ENCODE measurements at regions not wholly inside any gene's neighbourhood (a gene's known extent, or its start where the extent isn't known, plus 50 kb on each side); places are given as distances from the start of the nearest gene placed in this dataset.
A peak's percentile ranks its signal among the peaks of the same experiment; 100 is the strongest.

- Mint-ChIP-seq H3K4me3 (no peak overlapping the region), H3K27me3 (ENCODE audit: low read depth) (no peaks in the 10 kb centered on the region), H3K4me1 (ENCODE audit: low read depth) (no peaks in the 10 kb centered on the region), H3K36me3 (ENCODE audit: insufficient read depth in 2 of 2) (no peaks in the 10 kb centered on the region), H3K9me3 (peaks cover 0 to 2% of the 10 kb centered on the region in 2 donors), H3K27ac (no peak overlapping the region)
- ATAC-seq (replicated peaks in 1 of 2) (no peak), DNase-seq (no peak)
Measured at GRCh38 chr4:151841107-151841506, 80.3 kb upstream of the GATB start.

GRCh38 chr4:151835467-151835866, 74.7 kb upstream of the GATB start:
- peaks cover 0 to 2% of the 10 kb centered on the region in 2 donors for H3K9me3 Mint-ChIP-seq
- H3K27me3 Mint-ChIP-seq (ENCODE audit: low read depth) = no peaks in the 10 kb centered on the region
- DNase-seq = no peak
- ATAC-seq (replicated peaks in 1 of 2) = peak in 1 of 2 donors; percentile 45
- no peak overlapping the region for H3K4me3 Mint-ChIP-seq
- H3K36me3 Mint-ChIP-seq (ENCODE audit: insufficient read depth in 2 of 2) = no peaks in the 10 kb centered on the region
- no peak overlapping the region for H3K27ac Mint-ChIP-seq
- H3K4me1 Mint-ChIP-seq (ENCODE audit: low read depth) = peaks cover 29% of the 10 kb centered on the region

GRCh38 chr4:151833174-151833573, 72.4 kb upstream of the GATB start:
- DNase-seq (peak in 1 of 2 donors; percentile 5), ATAC-seq (replicated peaks in 1 of 2) (peak; percentile 89 to 92)
- peaks cover 0 to 2% of the 10 kb centered on the region in 2 donors for H3K9me3 Mint-ChIP-seq
- peaks cover 29% of the 10 kb centered on the region for H3K4me1 Mint-ChIP-seq (ENCODE audit: low read depth)
- no peaks in the 10 kb centered on the region for H3K27me3 Mint-ChIP-seq (ENCODE audit: low read depth)
- H3K4me3 Mint-ChIP-seq = peak overlapping the region in 1 of 2 donors; percentile 48
- H3K36me3 Mint-ChIP-seq (ENCODE audit: insufficient read depth in 2 of 2) = no peaks in the 10 kb centered on the region
- peak overlapping the region; percentile 82 for H3K27ac Mint-ChIP-seq

GRCh38 chr4:151831526-151831925, 70.7 kb upstream of the GATB start:
- H3K9me3 Mint-ChIP-seq = no peaks in the 10 kb centered on the region
- ATAC-seq (replicated peaks in 1 of 2) (no peak), DNase-seq (no peak)
- H3K27me3 Mint-ChIP-seq (ENCODE audit: low read depth) = no peaks in the 10 kb centered on the region
- no peaks in the 10 kb centered on the region for H3K36me3 Mint-ChIP-seq (ENCODE audit: insufficient read depth in 2 of 2)
- H3K4me1 Mint-ChIP-seq (ENCODE audit: low read depth) = peaks cover 29% of the 10 kb centered on the region
- no peak overlapping the region for H3K27ac Mint-ChIP-seq
- no peak overlapping the region for H3K4me3 Mint-ChIP-seq

- DNase-seq (no peak), ATAC-seq (replicated peaks in 1 of 2) (no peak)
- no peaks in the 10 kb centered on the region for H3K36me3 Mint-ChIP-seq (ENCODE audit: insufficient read depth in 2 of 2)
Measured at GRCh38 chr4:151830168-151830567, 69.4 kb upstream of the GATB start.

GRCh38 chr4:151829309-151829708, 68.5 kb upstream of the GATB start:
- Mint-ChIP-seq H3K27ac (no peak overlapping the region), H3K9me3 (no peaks in the 10 kb centered on the region), H3K4me1 (ENCODE audit: low read depth) (peaks cover 15% of the 10 kb centered on the region), H3K4me3 (no peak overlapping the region), H3K27me3 (ENCODE audit: low read depth) (no peaks in the 10 kb centered on the region), H3K36me3 (ENCODE audit: insufficient read depth in 2 of 2) (no peaks in the 10 kb centered on the region)
- no peak for ATAC-seq (replicated peaks in 1 of 2)
- no peak for DNase-seq

More at GRCh38 chr4:151830168-151830567, 69.4 kb upstream of the GATB start:
- Mint-ChIP-seq H3K27me3 (ENCODE audit: low read depth) (no peaks in the 10 kb centered on the region), H3K4me3 (no peak overlapping the region), H3K27ac (no peak overlapping the region), H3K4me1 (ENCODE audit: low read depth) (peaks cover 19% of the 10 kb centered on the region), H3K9me3 (no peaks in the 10 kb centered on the region)

- Mint-ChIP-seq H3K4me3 (no peak overlapping the region), H3K4me1 (ENCODE audit: low read depth) (no peaks in the 10 kb centered on the region), H3K27me3 (ENCODE audit: low read depth) (peaks cover 10% of the 10 kb centered on the region), H3K36me3 (ENCODE audit: insufficient read depth in 2 of 2) (no peaks in the 10 kb centered on the region), H3K27ac (no peak overlapping the region), H3K9me3 (no peaks in the 10 kb centered on the region)
- DNase-seq (no peak), ATAC-seq (replicated peaks in 1 of 2) (no peak)
Measured at GRCh38 chr4:151824656-151825055, 63.8 kb upstream of the GATB start.

GRCh38 chr4:151822331-151822730, 61.5 kb upstream of the GATB start:
- H3K9me3 Mint-ChIP-seq = no peaks in the 10 kb centered on the region
- H3K27ac Mint-ChIP-seq = no peak overlapping the region
- H3K36me3 Mint-ChIP-seq (ENCODE audit: insufficient read depth in 2 of 2) = peaks cover 0 to 2% of the 10 kb centered on the region in 2 donors
- no peak for ATAC-seq (replicated peaks in 1 of 2)
- H3K4me1 Mint-ChIP-seq (ENCODE audit: low read depth) = no peaks in the 10 kb centered on the region
- DNase-seq = no peak
- peaks cover 10% of the 10 kb centered on the region for H3K27me3 Mint-ChIP-seq (ENCODE audit: low read depth)
- no peak overlapping the region for H3K4me3 Mint-ChIP-seq

- ATAC-seq (replicated peaks in 1 of 2) = no peak
- no peak for DNase-seq
- Mint-ChIP-seq H3K9me3 (no peaks in the 10 kb centered on the region), H3K27me3 (ENCODE audit: low read depth) (peaks cover 10% of the 10 kb centered on the region), H3K36me3 (ENCODE audit: insufficient read depth in 2 of 2) (peaks cover 0 to 5% of the 10 kb centered on the region in 2 donors), H3K4me1 (ENCODE audit: low read depth) (no peaks in the 10 kb centered on the region), H3K27ac (no peak overlapping the region), H3K4me3 (no peak overlapping the region)
Measured at GRCh38 chr4:151820004-151820403, 59.2 kb upstream of the GATB start.

- Mint-ChIP-seq H3K36me3 (ENCODE audit: insufficient read depth in 2 of 2) (no peaks in the 10 kb centered on the region), H3K4me3 (no peak overlapping the region), H3K9me3 (no peaks in the 10 kb centered on the region), H3K27me3 (ENCODE audit: low read depth) (no peaks in the 10 kb centered on the region), H3K4me1 (ENCODE audit: low read depth) (no peaks in the 10 kb centered on the region), H3K27ac (no peak overlapping the region)
- DNase-seq (no peak), ATAC-seq (replicated peaks in 1 of 2) (no peak)
Measured at GRCh38 chr4:151811403-151811802, 50.6 kb upstream of the GATB start.
